Liver (tissue), 2 donors: ENCODE measurements at regions not wholly inside any gene's neighbourhood (a gene's known extent, or its start where the extent isn't known, plus 50 kb on each side); places are given as distances from the start of the nearest gene placed in this dataset.
"Not testable (repeated sequence)": the region's sequence is repeated elsewhere in the genome, so short reads cannot be mapped to it uniquely, and the experiment has no call there.

Source experiments
- CTCF ChIP-seq: fragments of 150-350 bp; IDR thresholded peaks from 2 replicates; pipeline ENCODE4 v1.5.1; 2017; ENCODE audit warnings: improper control_type of control experiment, low read depth, low read length; ENCODE audit not compliant: missing input control
- REST ChIP-seq: IDR thresholded peaks from 2 replicates; pipeline ENCODE4 v1.6.1; 2016; ENCODE audit warnings: antibody characterized with exemption, mild to moderate bottlenecking
- donor health status: healthy.

- not testable (repeated sequence) for TF ChIP-seq REST, CTCF
These were observed 185.9 kb upstream of the MAGEC2 start for GRCh38 chrX:142390998-142391397.
